Right lobe of liver (tissue), 6 donors: ENCODE measurements at regions not wholly inside any gene's neighbourhood (a gene's known extent, or its start where the extent isn't known, plus 50 kb on each side); places are given as distances from the start of the nearest gene placed in this dataset.

ENCODE experiments used
- ATAC-seq, 4 donors: fragments of 200-7000 bp; cut with Tn5 transposase; one replicate each; pipeline ENCODE4 v1.9.1; 2020; ENCODE audit warnings: mild to moderate bottlenecking in 4 of 4, moderate library complexity in 4 of 4
- DNase-seq, 3 donors: peaks; one replicate each; pipeline ENCODE4 v3.0.0-alpha.2; 2020
- H3K27ac ChIP-seq, 3 donors: fragments of 200-600 bp; one replicate each; pipeline ENCODE4 v1.8.0; 2022
- H3K27me3 ChIP-seq, 2 donors: fragments of 200-600 bp; one replicate each; pipeline ENCODE4 v1.8.0; 2022
- H3K36me3 ChIP-seq, 4 donors: fragments of 200-600 bp; sonication (generic) in 1 of 4; one replicate each; pipeline versions ENCODE4 v1.5.1 to v1.8.0; 2017 to 2022; ENCODE audit warnings: control low read depth in 1 of 4
- H3K4me1 ChIP-seq, 4 donors: fragments of 200-600 bp; sonication (generic) in 1 of 4; one replicate each; pipeline versions ENCODE4 v1.5.1 to v1.8.0; 2017 to 2022; ENCODE audit warnings: control low read depth in 1 of 4
- H3K4me3 ChIP-seq, 3 donors: fragments of 200-600 bp; one replicate each; pipeline ENCODE4 v1.8.0; 2022
- H3K9me3 ChIP-seq, 4 donors: fragments of 200-600 bp; sonication (generic) in 1 of 4; one replicate each; pipeline versions ENCODE4 v1.5.1 to v1.8.0; 2017 to 2022; ENCODE audit warnings: control low read depth in 1 of 4
- CTCF ChIP-seq, 4 donors: fragments of 200-600 bp in 3 of 4; fragments of 450-650 bp in 1 of 4; IDR thresholded peaks; one replicate each; pipeline versions ENCODE4 v1.5.1 to v1.8.0; 2016 to 2022; ENCODE audit warnings: antibody characterized with exemption in 4 of 4, mild to moderate bottlenecking in 2 of 4
- POLR2A ChIP-seq: fragments of 450-650 bp; IDR thresholded peaks from one replicate; pipeline ENCODE4 v1.6.1; 2017; ENCODE audit warnings: antibody characterized with exemption, mild to moderate bottlenecking
- WGBS: methylation state at CpG from one replicate; pipeline ENCODE4 v1.1.6; 2018; ENCODE audit warnings: low coverage, low lambda C conversion rate; ENCODE audit not compliant: insufficient coverage; ENCODE audit errors: missing lambda C conversion rate; 5-methylcytosine and 5-hydroxymethylcytosine counted together
- intact Hi-C, 2 donors: fragments of 100-400 bp; cut with DNase I; formaldehyde crosslinking; loops; one replicate each; pipeline versions ENCODE4 v1.11.2 to v1.14.1; 2022
- donor health status: DM: no; HTN: yes; CAD: no.
- donor health status: DM: no; HTN: no; CAD: no.
- donor health status: DM: no; HTN: no; CAD: no.
- donor health status: DM: no; HTN: yes; CAD: no.
- donor health status: DM: no; HTN: yes; CAD: no.

DNA sequence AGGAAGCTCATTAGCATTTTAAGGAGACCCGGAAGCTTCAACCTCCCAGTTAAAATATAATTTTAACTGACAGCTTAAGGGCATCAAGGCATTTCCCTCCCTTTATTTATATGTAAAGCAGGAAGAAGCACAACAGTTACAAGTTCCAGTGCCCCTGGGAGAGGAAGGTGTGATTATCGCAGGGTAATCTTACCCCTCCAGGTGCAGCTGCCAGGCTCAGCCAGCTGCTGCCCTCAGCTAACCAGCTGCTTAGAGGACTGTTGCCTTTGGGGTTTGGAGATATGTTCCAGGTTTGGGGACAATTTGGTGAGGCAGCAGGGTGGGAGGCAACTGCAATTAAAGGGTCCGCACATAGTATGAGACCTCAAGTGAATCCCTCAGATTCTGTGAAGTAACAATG lies 55.3 kb upstream of the SETBP1 start:
- intact Hi-C loops = no loop called here
- WGBS = 78% methylated on average over 3 of the region's 3 CpGs

DNA sequence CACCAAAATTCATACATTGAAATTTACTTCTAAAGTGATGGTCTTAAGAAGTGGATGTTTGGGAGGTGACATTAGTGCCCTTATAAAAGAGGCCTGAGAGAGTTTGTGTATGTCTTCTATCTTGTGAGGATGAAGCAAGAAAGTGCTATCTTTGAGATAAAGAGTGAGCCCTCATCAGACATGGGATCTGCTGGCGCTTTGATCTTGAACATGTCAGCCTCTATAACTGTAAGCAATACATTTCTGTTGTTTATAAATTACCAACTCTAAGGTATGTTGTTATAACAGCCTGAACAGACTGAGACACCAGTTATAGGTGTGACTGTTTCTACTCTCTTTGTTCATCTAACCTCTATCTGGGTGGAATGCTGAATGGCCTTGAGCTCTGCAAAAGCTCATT lies 54.5 kb upstream of the SETBP1 start:
- no peak overlapping the region for H3K27ac ChIP-seq
- H3K4me3 ChIP-seq = no peak overlapping the region
- WGBS = 100% methylated on average over 1 of the region's 1 CpG
- H3K9me3 ChIP-seq = no peaks in the 10 kb centered on the region
- peaks cover 0 to 6% (median 3%) of the 10 kb centered on the region in 4 donors for H3K4me1 ChIP-seq
- intact Hi-C loops = no loop called here
- no peaks in the 10 kb centered on the region for H3K27me3 ChIP-seq
- DNase-seq = no peak
- no peaks in the 10 kb centered on the region for H3K36me3 ChIP-seq
- TF ChIP-seq CTCF (IDR thresholded peaks at IDR 0.05) (no peak), POLR2A (no peak)
- no peak for ATAC-seq

More for the DNA sequence above, 55.3 kb upstream of the SETBP1 start:
- Histone ChIP-seq H3K4me3 (no peak overlapping the region), H3K27me3 (no peaks in the 10 kb centered on the region), H3K36me3 (no peaks in the 10 kb centered on the region), H3K27ac (no peak overlapping the region), H3K9me3 (no peaks in the 10 kb centered on the region), H3K4me1 (peaks cover 0 to 9% (median 3%) of the 10 kb centered on the region in 4 donors)
- ATAC-seq (no peak), DNase-seq (no peak)
- TF ChIP-seq CTCF (IDR thresholded peaks at IDR 0.05) (no peak), POLR2A (no peak)

DNA sequence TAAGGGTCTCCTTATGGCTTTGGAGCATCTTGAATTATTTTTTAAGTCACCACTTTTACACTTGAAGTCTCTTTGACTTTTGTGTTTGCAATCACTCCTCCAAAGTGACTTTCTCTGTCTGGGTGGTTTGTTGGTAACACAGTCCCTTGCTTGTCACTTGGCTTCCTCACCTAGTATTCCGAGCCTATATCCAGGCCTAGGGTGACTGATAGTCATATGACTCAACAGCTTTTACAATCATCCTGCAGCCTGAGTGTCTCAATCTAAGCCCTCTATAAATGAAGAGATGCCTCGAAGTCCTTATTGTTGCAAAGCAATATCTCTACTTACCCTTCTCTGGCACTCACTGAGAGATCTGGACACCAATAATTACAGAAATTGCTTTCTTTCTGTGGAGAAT lies 53.9 kb upstream of the SETBP1 start:
- intact Hi-C loops = no loop called here
- WGBS = 73% methylated on average over 2 of the region's 2 CpGs
- H3K27ac ChIP-seq = no peak overlapping the region

GRCh38 chr18:44627280-44627679 lies 53.4 kb upstream of the SETBP1 start:
- TF ChIP-seq POLR2A = no peak
- no peak for TF ChIP-seq CTCF (IDR thresholded peaks at IDR 0.05)
- Histone ChIP-seq H3K9me3 (no peaks in the 10 kb centered on the region), H3K4me1 (peaks cover 0 to 6% (median 3%) of the 10 kb centered on the region in 4 donors), H3K27ac (no peak overlapping the region), H3K36me3 (no peaks in the 10 kb centered on the region), H3K27me3 (no peaks in the 10 kb centered on the region), H3K4me3 (no peak overlapping the region)
- intact Hi-C loops = no loop called here
- ATAC-seq (no peak), DNase-seq (no peak)
- 44% methylated on average over 3 of the region's 3 CpGs for WGBS

More for the DNA sequence above, 53.9 kb upstream of the SETBP1 start:
- no peak overlapping the region for H3K4me3 ChIP-seq
- H3K9me3 ChIP-seq = no peaks in the 10 kb centered on the region
- DNase-seq (no peak), ATAC-seq (no peak)
- TF ChIP-seq POLR2A = no peak
- no peak for TF ChIP-seq CTCF (IDR thresholded peaks at IDR 0.05)
- H3K4me1 ChIP-seq = peaks cover 0 to 6% (median 3%) of the 10 kb centered on the region in 4 donors
- no peaks in the 10 kb centered on the region for H3K36me3 ChIP-seq
- H3K27me3 ChIP-seq = no peaks in the 10 kb centered on the region

- ATAC-seq (no peak), DNase-seq (no peak)
- 75% methylated on average over 1 of the region's 1 CpG for WGBS
- no peak overlapping the region for H3K27ac ChIP-seq
- no peaks in the 10 kb centered on the region for H3K36me3 ChIP-seq
- intact Hi-C loops = no loop called here
- no peak for TF ChIP-seq POLR2A
- no peak for TF ChIP-seq CTCF (IDR thresholded peaks at IDR 0.05)
- no peaks in the 10 kb centered on the region for H3K9me3 ChIP-seq
- H3K4me1 ChIP-seq = peaks cover 0 to 3% (median 1%) of the 10 kb centered on the region in 4 donors
- no peak overlapping the region for H3K4me3 ChIP-seq
- no peaks in the 10 kb centered on the region for H3K27me3 ChIP-seq
Observed at GRCh38 chr18:44629406-44629805, 51.3 kb upstream of the SETBP1 start.
